HuH-7 (cell line): ENCODE measurements at regions not wholly inside any gene's neighbourhood (a gene's known extent, or its start where the extent isn't known, plus 50 kb on each side); places are given as distances from the start of the nearest gene placed in this dataset.

Experiments used
- DNase-seq: peaks from one replicate; pipeline ENCODE4 v3.0.0; 2011; ENCODE audit warnings: low spot score

- no peak for DNase-seq
These were observed 437.3 kb upstream of the MPDZ start for GRCh38 chr9:13716601-13717321.

DNA sequence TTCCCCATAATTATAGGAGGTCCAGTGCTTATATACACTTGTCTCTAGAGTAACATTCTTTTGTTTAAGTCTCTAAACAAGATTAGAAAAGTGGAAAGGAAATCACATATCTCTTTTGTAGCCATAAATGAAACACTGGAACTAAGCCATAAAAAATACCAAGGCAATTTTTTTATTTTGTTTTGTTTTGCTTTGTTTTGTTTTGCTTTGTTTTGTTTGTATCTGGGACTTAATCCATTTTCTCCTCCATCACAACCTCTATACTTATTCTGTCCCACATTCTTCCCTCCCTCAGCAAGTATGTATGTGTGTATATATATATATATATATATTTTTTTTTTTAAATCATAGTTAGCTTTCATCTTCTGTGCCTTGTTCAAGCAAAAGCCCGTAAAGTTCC lies 436.6 kb upstream of the MPDZ start:
- no peak for DNase-seq

GRCh38 chr9:13715430-13715829 lies 435.9 kb upstream of the MPDZ start:
- DNase-seq = no peak

GRCh38 chr9:13707612-13708576 lies 428.4 kb upstream of the MPDZ start:
- no peak for DNase-seq

DNA sequence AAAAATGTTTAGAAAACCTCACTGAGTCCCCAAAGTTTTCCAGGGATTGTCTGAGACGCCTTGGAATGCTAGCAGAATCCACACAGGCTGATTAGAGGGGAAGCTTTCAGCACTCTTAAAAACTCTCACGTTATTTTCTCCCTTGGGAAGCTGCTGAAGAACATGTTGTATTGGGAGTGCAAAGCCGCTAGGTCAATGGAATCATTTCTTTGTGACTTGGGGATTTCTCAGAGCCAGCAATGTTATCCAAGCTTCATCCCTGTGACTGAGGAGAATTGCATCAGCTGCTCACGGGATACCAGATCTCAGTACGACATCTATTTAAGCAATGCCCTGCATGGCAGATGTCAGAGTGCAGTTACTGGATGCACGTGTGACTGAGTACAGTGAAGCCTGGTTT lies 426.4 kb upstream of the MPDZ start:
- DNase-seq = no peak

DNA sequence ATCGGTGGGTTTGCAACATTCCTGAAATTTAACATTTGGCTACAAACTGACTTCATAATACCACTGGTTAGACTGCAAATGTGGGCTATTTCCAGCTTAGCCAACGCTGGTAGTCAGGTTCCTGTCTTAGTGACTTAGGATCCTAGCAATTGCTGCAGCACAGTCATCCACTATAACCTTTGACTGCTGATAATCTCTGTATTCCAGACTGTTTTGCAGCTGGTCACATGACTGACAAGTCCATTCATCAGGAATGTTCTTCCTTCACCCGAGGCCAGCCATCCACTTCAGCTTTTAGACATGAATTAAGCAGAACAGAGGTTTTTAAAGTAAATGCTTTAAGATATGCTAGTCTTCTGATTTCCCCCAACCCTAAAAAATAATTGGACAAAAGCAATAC lies 425.9 kb upstream of the MPDZ start:
- no peak for DNase-seq

DNA sequence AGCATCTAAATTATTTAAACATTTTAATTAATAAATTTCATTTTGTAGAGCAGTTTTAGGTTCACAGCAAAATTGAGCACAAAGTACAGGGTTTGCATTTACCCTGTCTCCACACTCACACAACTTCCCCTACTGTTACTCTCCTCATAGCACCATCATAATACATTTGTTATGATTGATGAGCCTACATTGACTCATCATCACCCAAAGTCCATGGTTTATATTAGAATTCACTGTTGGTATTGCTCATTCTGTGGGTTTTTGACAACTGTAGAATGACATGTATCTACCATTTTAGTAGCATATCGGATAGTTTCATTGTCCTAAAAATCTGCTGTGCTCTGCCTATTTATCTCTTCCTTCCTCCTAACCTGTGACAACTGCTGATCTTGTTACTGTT lies 411.1 kb upstream of the MPDZ start:
- no peak for DNase-seq

GRCh38 chr9:13689925-13690324 lies 410.4 kb upstream of the MPDZ start:
- no peak for DNase-seq

DNA sequence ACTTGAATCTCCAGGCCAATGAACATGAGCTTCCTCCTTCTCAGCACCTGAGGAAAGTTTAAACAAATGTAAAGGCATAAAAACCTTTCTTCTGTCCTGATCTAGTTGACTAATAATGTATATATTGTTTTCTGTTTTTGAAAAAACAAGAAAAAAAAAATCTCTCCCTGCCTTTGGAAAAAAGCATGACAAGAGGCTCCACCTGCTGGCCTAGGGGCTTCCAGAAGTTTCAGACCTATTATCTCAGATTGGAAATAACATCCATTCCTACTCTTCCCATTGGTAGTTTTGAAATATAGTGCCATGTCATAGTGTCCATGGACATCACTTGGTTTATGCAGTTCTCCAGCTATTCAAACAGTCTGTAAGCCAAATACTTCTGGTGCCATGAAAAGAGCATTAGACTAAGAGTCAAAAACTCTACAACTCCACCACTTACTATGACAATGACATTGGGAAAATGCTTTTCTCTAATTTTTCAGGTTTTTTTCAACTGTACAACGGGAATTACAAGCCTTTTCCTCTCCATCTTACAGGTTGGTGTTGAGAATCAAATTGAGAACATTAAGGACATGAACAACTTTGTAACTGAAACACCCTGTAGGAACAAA lies 409.6 kb upstream of the MPDZ start:
- no peak for DNase-seq

DNA sequence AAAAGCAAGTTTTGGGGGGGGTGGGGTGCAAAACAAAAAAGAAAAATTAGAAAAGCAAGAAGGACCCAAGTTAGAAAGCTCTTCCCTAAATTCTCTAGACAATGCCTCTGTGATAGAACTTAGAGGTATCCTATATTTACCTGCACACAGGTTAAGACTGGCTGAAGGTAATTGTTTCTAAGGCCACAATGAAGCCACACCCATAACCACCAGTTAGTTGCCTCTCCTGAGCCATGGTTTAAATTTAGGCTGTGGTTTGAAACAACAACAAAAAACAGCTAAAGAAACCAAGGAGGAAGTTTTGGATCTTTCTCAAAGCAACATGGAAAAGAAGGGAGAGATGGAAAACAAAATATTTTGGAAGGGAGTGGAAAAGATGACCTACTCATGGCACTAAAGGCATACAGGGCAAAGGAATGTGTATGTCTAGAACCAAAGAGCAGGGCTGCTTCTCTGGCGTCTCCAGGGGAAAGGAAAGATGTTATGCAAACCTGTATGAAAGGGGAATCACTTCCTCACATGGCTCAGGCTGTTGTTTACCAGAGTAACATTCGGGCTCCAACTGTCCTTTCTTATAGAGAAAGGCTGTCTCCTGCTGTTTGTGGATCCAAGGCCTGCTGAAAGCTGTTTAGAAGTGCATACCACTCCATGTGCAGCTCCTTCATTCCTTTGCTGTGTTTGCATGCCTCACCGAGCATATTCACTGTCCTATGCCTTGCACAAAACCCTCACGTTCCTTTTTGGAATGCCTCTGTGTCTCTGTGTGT lies 408.9 kb upstream of the MPDZ start:
- DNase-seq = no peak

GRCh38 chr9:13684656-13685055 lies 405.2 kb upstream of the MPDZ start:
- DNase-seq = no peak

DNA sequence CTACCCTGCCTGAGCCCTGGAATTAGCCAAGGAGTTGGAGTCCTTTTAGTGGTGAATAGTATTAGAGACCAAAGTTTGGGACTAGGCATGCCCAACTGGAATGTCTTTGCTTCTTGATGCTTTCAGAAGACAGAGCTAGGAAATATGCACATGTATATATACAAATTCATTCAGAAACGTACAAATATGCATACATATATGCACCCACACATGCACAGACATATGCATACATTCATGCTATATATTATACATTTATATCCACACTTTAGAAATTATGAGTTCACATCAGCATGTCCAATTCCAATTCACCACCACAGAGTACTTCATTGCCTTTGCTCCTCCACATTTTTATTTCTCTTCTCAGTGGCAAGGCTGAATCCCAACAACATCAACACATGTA lies 398.3 kb upstream of the MPDZ start:
- no peak for DNase-seq

GRCh38 chr9:13675638-13676000 lies 396.1 kb upstream of the MPDZ start:
- no peak for DNase-seq

DNA sequence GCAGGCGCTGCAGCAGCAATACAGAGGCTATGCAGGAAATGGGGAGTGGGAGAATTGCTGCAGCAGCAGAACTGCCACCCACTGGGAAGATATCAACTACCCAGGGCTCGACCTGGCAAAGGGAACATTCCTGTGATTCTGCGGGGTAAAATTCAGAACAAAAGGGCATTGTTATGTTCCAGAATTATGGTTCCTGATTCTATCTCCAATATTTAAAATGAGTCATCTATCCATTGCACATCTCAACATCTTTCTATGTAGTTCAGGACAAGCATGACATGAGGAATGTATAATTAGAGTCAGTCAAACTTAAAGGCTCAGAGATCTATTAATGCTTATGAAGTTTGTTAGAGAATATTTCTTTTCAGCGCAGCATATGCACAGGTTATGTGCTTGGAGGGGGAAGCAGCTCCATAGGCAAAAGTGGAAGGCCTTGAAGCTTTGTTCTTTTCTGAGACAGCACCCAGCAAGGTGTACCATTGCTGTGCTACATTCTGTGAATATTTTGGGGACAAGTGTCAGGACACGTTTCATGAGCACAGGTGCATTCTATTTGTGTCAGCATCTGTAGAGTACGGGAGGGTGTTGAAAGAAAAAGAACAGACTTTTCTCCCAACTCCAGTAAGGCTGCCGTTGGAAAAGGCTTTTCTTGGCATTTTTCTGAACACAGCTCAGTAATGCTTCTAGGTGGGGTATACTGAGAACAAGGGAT lies 395.6 kb upstream of the MPDZ start:
- no peak for DNase-seq

GRCh38 chr9:13673348-13673747 lies 393.9 kb upstream of the MPDZ start:
- no peak for DNase-seq

- peak; percentile 1 for DNase-seq
These were observed 386.1 kb upstream of the MPDZ start for GRCh38 chr9:13665418-13666066.

DNA sequence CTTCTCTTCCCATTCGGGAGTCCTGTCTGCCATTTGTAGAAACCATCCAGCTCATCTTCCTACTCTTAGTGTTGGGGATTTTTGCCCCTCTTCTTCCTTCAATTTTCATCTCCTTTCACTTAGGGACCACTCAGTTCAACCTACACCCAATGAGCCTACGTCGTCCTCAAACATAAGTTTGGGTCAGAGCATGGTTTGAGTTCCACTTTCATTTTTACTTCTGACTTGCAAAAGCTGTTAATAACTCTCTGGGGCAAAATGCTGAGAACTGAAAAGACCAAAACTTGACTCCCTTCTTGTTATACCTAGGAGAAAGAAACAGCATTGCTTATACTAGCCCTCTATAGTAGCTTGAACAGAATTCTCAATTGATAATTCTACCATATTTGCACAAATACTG lies 381.5 kb upstream of the MPDZ start:
- no peak for DNase-seq

DNA sequence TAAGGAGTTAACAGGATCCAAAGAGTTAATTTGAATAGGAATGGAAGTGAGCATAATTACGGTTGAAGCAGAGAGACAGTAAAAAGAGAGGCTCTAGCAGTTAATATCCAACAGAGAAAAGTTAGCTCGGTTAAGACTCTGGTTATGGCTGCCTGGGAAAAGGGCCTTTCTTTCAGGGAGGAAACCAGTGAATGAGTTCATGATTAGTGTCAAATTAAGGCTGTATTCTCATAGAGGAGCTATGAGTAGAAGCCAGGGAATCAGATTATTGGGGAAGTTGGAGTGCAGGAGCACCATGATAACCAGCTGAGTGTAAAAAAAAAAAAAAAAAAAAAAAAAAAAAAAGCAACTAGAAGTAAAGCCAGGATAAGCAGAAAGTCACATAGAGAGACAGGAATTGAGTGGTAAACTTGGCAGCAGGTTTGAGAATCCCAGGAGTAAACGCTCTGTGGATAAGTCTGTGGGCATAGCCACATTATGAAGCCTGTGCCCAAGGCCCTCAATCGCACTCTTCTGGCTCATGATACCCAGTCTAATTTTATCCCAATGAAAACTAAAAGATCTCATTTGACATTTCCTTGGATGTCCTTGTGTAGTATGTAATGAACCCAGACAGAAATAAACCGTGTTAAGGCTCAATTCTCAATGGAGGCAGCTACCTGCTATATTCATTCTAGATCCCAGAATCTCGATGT lies 372.6 kb upstream of the MPDZ start:
- DNase-seq = no peak

- DNase-seq = no peak
These were observed 372.0 kb upstream of the MPDZ start for GRCh38 chr9:13651526-13651925.

DNA sequence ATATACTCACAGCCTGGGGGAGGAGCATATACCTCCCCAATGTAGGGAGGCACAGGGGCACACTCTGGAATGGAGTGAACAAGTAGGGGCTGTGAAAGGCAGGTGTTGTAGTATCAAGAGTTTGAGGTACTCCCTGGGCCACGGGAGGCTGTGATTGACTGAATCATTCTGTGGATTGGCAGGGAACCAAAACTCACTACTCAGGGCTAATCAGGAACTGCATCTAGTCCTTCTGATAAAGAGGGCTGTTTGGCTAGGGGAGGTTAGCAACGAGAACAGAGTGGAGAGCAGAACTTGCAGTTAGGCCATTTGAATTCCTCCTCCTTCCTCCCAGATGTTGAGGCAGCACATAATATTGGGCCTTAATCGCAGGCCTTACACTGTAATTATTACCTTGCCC lies 369.2 kb upstream of the MPDZ start:
- no peak for DNase-seq

DNA sequence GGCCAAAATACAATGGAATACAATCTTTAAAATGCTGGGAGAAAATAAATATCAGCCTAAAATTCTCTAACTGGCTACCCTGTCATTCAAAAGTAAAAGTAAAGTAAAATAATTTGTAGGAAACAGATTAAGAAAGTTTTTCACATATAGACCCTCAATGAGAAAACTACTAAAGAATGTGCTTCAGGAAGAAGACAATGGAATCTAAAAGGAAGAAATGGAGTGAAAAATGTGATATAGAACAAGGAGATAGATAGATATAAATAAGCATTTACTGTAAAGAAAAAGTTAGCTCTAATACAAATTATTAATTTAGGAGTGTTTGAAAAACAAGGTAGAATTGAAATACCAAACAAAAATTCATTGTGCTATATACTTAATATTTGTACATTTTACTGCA lies 368.6 kb upstream of the MPDZ start:
- DNase-seq = no peak
